ENCODE measurements at regions not wholly inside any gene's neighbourhood (a gene's known extent, or its start where the extent isn't known, plus 50 kb on each side); places are given as distances from the start of the nearest gene placed in this dataset.

DNA sequence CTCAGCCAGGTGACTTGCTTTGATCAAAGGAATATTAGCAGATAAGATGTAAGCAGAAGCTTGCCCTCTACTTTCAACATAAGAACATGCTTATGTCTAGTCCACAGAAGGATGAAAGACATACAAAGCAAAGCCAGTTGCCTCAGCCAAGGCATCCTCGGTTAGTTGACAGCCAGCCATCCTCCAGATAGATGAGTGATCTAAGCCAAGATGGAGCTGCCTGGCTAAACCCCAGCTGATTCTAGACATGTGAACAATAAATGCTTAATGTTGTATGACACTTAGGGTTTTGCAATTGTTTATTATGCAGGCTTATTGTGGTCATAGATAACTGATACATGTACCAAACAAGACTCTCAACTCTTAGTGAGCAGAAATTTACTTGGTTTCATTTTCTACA lies 157.6 kb upstream of the TMTC2 start:
- H3K4me3 ChIP-seq (ENCODE audit: low read length) = no peak overlapping the region
- no peak for DNase-seq (ENCODE audit: low read depth)
- TF ChIP-seq, protein P1, sequence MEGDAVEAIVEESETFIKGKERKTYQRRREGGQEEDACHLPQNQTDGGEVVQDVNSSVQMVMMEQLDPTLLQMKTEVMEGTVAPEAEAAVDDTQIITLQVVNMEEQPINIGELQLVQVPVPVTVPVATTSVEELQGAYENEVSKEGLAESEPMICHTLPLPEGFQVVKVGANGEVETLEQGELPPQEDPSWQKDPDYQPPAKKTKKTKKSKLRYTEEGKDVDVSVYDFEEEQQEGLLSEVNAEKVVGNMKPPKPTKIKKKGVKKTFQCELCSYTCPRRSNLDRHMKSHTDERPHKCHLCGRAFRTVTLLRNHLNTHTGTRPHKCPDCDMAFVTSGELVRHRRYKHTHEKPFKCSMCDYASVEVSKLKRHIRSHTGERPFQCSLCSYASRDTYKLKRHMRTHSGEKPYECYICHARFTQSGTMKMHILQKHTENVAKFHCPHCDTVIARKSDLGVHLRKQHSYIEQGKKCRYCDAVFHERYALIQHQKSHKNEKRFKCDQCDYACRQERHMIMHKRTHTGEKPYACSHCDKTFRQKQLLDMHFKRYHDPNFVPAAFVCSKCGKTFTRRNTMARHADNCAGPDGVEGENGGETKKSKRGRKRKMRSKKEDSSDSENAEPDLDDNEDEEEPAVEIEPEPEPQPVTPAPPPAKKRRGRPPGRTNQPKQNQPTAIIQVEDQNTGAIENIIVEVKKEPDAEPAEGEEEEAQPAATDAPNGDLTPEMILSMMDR (conservative IDR thresholded peaks at IDR 0.05; ENCODE audit: low read length) = no peak

DNA sequence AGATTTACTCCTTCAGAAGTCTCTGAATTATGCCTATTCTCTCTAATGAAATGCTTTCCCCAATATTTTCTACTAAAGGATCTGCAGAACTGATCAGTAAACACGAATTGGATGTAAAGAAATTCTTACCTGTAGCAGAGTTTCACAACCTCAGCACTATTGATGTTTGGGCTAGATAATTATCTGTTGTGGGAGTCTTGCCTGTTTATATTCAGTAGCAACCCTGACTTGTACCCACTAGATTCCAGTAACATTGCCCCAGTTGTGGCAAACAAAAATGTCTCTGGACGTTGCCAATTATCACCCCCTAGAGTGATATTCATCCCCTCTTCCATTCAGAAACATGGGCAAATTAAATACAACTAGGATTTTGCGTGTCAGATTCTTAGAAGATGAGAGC lies 156.8 kb upstream of the TMTC2 start:
- H3K4me3 ChIP-seq (ENCODE audit: low read length) = no peak overlapping the region
- TF ChIP-seq, protein P1 (conservative IDR thresholded peaks at IDR 0.05; ENCODE audit: low read length) = no peak
- no peak for DNase-seq (ENCODE audit: low read depth)

DNA sequence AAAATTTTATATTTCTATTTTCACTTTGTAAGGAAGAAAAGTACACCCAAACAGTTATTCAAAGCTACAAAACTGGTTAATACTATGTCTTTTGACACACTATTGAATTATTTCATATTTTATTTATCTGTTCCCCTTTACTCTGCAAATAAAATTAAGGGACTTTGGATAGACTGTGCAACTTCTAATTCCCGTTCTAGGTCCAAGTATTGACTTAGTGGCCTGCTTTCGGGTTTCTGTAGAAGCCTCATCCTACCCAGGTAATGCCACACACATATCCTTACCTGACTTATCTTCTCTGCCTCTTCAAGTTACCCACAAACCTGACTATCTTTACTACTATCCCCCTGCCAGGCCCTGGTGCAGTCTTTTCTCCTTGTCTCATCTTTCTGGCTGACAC lies 156.3 kb upstream of the TMTC2 start:
- TF ChIP-seq, protein P1 (conservative IDR thresholded peaks at IDR 0.05; ENCODE audit: low read length) = no peak
- H3K4me3 ChIP-seq (ENCODE audit: low read length) = no peak overlapping the region
- DNase-seq (ENCODE audit: low read depth) = no peak

DNA sequence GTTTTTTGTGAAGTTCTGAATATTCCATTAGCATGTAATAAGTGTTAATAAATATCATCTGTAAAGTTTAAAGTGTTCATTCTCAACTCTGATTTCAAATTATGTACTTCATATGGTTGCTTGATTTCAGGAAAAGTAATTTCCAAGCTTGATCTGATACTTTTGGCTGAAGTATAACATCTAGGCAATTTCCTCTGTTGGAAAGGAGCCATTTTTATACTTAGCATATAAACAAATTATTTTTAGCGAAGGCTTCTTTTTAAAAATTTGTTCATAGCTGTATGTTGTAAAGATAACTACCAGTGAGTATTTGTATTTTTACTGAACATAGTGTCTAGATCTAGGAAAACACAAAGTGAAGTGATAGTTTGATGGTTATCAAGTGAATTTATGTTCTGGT lies 153.4 kb upstream of the TMTC2 start:
- TF ChIP-seq, protein P1 (conservative IDR thresholded peaks at IDR 0.05; ENCODE audit: low read length) = no peak
- DNase-seq (ENCODE audit: low read depth) = no peak
- H3K4me3 ChIP-seq (ENCODE audit: low read length) = no peak overlapping the region

DNA sequence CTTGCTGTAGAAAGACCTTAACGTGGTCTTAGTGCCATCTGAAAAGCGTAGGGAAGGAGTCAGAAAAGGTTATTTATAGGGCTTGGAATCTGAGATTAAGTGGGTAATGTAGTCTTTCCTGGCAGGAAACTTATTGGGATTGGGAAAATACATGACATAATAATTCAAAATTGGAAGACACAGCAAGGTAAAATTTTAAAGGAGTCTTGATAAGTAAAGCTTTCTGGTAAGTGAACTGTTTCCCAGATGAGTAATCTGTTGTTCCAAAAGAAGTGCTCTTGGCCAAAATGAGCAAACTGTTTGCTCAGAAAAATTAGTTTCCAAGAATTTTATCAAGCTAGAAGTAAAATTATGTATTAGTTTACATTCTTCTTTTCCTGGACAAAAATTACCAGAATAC lies 149.3 kb upstream of the TMTC2 start:
- TF ChIP-seq, protein P1 (conservative IDR thresholded peaks at IDR 0.05; ENCODE audit: low read length) = no peak
- no peak for DNase-seq (ENCODE audit: low read depth)
- no peak overlapping the region for H3K4me3 ChIP-seq (ENCODE audit: low read length)

DNA sequence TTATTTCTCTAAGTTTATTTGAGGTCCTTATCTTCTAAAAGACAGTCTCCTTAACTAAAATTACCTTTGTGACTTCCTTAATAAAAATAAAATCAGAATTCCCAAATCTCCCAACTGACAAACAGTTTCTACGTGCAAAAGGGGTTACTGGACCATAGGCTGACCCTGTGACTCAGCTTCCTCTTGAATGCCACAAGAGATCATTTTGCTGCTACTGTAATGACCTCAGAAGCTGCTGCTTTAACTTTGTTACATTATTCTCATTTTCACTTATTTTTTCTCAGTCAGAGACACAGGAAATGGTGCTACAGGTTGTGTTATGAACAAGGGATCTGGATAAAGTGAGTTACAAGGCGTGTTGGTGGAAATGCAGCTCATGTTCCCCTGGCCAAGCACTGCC lies 132.2 kb upstream of the TMTC2 start:
- H3K4me3 ChIP-seq (ENCODE audit: low read length) = no peak overlapping the region
- TF ChIP-seq, protein P1 (conservative IDR thresholded peaks at IDR 0.05; ENCODE audit: low read length) = no peak
- no peak for DNase-seq (ENCODE audit: low read depth)

DNA sequence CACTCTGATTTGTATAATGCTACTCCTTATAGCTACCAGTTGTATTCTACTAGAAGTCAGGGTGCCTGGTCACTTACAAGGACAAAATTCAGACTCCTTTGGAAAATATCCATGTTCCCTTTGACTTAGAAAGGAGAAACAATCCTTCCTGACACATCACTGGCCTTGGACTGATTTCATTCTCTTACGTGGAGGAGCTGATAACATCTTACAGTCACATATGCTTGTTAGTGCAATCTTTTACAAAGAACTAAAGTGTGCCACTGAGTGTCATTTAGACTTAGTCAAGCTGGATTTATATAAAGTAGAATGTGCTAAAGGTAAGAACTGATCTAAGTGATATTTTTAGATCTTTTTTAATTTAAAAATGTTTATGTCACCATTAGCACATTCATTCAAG lies 131.0 kb upstream of the TMTC2 start:
- TF ChIP-seq, protein P1 (conservative IDR thresholded peaks at IDR 0.05; ENCODE audit: low read length) = no peak
- no peak for DNase-seq (ENCODE audit: low read depth)

More for the DNA sequence above, 131.0 kb upstream of the TMTC2 start:
- H3K4me3 ChIP-seq (ENCODE audit: low read length) = no peak overlapping the region
